ENCODE measurements at regions not wholly inside any gene's neighbourhood (a gene's known extent, or its start where the extent isn't known, plus 50 kb on each side); places are given as distances from the start of the nearest gene placed in this dataset.

DNA sequence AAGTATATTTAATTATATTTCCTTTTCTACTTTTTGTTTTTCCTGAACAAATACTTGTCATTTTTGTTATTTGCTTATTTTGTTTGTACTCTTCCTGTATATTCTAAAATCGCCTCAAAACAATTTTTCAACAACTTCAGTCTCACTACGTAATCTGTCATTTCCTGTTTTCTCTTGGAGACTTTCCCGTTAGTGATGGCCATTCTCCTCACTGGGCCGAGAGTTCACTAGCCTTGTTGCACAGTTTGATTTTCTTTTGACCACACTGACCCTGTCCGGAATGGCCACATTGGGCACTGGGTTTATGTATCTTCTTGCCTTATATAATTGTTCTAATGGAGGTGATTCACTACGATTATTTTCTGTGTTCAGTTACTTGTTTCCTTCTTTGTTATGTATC, 726.1 kb downstream of the FAM181B start (continued):
- TF ChIP-seq, protein P1, sequence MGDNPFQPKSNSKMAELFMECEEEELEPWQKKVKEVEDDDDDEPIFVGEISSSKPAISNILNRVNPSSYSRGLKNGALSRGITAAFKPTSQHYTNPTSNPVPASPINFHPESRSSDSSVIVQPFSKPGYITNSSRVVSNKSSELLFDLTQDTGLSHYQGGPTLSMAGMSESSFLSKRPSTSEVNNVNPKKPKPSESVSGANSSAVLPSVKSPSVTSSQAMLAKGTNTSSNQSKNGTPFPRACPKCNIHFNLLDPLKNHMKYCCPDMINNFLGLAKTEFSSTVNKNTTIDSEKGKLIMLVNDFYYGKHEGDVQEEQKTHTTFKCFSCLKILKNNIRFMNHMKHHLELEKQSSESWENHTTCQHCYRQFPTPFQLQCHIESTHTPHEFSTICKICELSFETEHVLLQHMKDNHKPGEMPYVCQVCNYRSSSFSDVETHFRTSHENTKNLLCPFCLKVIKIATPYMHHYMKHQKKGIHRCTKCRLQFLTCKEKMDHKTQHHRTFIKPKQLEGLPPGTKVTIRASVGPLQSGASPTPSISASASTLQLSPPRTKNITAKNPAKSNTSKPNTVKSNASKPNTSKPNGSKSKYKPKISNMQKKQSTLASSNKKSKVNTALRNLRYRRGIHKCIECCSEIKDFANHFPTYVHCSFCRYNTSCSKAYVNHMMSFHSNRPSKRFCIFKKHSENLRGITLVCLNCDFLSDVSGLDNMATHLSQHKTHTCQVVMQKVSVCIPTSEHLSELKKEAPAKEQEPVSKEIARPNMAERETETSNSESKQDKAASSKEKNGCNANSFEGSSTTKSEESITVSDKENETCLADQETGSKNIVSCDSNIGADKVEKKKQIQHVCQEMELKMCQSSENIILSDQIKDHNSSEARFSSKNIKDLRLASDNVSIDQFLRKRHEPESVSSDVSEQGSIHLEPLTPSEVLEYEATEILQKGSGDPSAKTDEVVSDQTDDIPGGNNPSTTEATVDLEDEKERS (CRISPR knock-in tag; IDR thresholded peaks at IDR 0.05): no peak
- TF ChIP-seq ZNF232 (CRISPR knock-in tag; IDR thresholded peaks at IDR 0.05; ENCODE audit: borderline replicate concordance) (no peak), PRDM10 (CRISPR knock-in tag; IDR thresholded peaks at IDR 0.05; ENCODE audit: low read depth) (no peak), CSRNP2 (CRISPR knock-in tag; conservative IDR thresholded peaks at IDR 0.05; ENCODE audit: low read depth) (no peak), AHR (CRISPR knock-in tag; IDR thresholded peaks at IDR 0.05) (no peak), RARG (CRISPR knock-in tag; IDR thresholded peaks at IDR 0.05; ENCODE audit: low read depth) (no peak)
